SU-DHL-6 (cell line): ENCODE measurements at regions not wholly inside any gene's neighbourhood (a gene's known extent, or its start where the extent isn't known, plus 50 kb on each side); places are given as distances from the start of the nearest gene placed in this dataset.

Experiments used
- EZH2phosphoT487 ChIP-seq: fragments of 200-600 bp; sonication (generic), shearing (Covaris generic); conservative IDR thresholded peaks from 2 replicates; pipeline ENCODE4 v1.6.1; 2018; ENCODE audit warnings: mild to moderate bottlenecking, antibody characterized with exemption, low read length, moderate library complexity, mixed read lengths
- TF ChIP-seq, protein P1 (sequence below): fragments of 200-600 bp; sonication (generic); IDR thresholded peaks from one replicate; pipeline ENCODE4 v1.5.1; 2017; ENCODE audit warnings: antibody characterized with exemption, mild to moderate bottlenecking, low read length, moderate library complexity; ENCODE audit not compliant: insufficient read depth, poor library complexity, severe bottlenecking

DNA sequence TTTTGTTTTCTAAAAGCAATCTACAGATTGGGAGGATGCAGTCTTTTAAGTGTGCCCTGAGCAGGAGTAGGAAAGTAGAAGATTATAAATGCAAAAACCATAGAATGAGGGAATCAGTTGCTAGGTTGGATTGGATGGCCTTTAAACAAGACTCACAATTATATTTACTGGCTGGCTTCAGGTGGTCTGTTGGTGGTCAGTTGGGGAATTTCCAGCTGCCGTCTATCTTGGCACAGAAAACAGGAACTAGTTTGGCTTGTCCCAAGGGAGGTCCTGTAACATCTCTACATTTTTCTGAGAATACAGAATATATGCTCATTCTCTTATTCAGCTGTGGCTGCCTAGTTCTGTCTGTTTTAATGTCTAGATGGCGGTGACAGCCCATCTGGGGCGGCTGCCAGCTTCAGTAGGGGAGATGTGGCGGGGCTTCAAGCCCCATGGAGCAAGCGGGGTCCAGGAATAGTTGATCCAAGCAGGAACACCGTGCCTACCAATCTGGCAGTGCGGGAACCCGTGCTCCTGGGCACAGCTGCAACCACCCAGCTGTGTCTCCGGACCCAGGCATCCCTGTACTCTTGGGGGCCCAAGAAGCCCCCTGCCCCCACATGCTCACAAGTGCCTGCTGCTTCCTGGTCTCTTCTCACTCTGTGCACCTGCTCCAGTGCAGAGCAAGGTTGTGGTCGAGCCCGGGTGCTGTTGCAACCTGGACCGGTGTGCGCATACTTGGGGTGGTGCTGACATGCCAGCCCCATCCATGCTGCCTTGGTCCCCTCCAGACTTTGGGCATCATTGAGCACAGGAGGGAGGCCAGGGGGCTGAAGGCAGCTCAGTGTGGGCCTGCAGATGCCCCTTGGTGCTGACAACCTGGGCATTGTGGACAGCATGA is 1182.6 kb downstream of the AMY1C start:
- TF ChIP-seq, protein P1, sequence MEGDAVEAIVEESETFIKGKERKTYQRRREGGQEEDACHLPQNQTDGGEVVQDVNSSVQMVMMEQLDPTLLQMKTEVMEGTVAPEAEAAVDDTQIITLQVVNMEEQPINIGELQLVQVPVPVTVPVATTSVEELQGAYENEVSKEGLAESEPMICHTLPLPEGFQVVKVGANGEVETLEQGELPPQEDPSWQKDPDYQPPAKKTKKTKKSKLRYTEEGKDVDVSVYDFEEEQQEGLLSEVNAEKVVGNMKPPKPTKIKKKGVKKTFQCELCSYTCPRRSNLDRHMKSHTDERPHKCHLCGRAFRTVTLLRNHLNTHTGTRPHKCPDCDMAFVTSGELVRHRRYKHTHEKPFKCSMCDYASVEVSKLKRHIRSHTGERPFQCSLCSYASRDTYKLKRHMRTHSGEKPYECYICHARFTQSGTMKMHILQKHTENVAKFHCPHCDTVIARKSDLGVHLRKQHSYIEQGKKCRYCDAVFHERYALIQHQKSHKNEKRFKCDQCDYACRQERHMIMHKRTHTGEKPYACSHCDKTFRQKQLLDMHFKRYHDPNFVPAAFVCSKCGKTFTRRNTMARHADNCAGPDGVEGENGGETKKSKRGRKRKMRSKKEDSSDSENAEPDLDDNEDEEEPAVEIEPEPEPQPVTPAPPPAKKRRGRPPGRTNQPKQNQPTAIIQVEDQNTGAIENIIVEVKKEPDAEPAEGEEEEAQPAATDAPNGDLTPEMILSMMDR: no peak
- no peak for TF ChIP-seq EZH2phosphoT487
